Ishikawa (cell line): ENCODE measurements at regions not wholly inside any gene's neighbourhood (a gene's known extent, or its start where the extent isn't known, plus 50 kb on each side); places are given as distances from the start of the nearest gene placed in this dataset.

Source experiments
- MAX ChIP-seq: IDR thresholded peaks from 2 replicates; pipeline ENCODE4 v1.6.1; 2012
- NFIC ChIP-seq: IDR thresholded peaks from 2 replicates; pipeline ENCODE4 v1.6.1; 2012
- RAD21 ChIP-seq: IDR thresholded peaks from 2 replicates; pipeline ENCODE4 v1.6.1; 2012; ENCODE audit warnings: low read depth
- REST ChIP-seq: IDR thresholded peaks from 2 replicates; pipeline ENCODE4 v1.6.1; 2012; ENCODE audit warnings: low read depth, mild to moderate bottlenecking
- TAF1 ChIP-seq: IDR thresholded peaks from 2 replicates; pipeline ENCODE4 v1.6.1; 2012; ENCODE audit warnings: low read depth, mild to moderate bottlenecking
- TCF12 ChIP-seq: IDR thresholded peaks from 2 replicates; pipeline ENCODE4 v1.6.1; 2012; ENCODE audit warnings: low read depth

GRCh38 chr14:31968956-31969698 lies 108.0 kb upstream of the ARHGAP5 start:
- no peak for TF ChIP-seq REST
- TF ChIP-seq RAD21: no peak
- no peak for TF ChIP-seq TAF1
- TF ChIP-seq TCF12: no peak
- TF ChIP-seq NFIC: no peak
- no peak for TF ChIP-seq MAX
